ENCODE measurements at regions not wholly inside any gene's neighbourhood (a gene's known extent, or its start where the extent isn't known, plus 50 kb on each side); places are given as distances from the start of the nearest gene placed in this dataset.

GRCh38 chr3:67774676-67775075, 120.3 kb upstream of the SUCLG2 start:
- Mint-ChIP-seq H3K36me3 (ENCODE audit: low read depth) (peaks cover 2% of the 10 kb centered on the region), H3K27me3 (no peaks in the 10 kb centered on the region), H3K27ac (no peak overlapping the region), H3K9me3 (peaks cover 25% of the 10 kb centered on the region), H3K4me3 (no peak overlapping the region), H3K4me1 (ENCODE audit: low read depth) (no peaks in the 10 kb centered on the region)
- DNase-seq, result no peak

DNA sequence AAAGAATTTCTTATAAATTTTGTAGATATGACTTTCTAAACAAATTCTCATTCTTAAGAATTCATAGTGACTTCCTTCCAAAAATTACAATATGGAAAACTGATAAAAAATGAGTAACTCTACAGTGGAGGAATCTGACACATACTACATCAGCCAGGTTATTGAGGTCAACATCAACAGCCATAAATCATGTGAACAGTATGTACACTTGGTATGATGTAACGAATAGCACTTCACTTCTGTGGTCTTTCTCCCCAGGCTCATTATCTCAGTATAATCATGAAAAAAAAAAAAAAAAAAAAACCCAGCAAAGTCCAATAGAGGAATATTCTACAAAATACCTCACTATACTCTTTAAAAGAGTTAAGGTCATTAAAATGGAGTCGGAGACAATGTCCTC, 111.2 kb upstream of the SUCLG2 start:
- no peak for DNase-seq
- Mint-ChIP-seq H3K9me3 (peaks cover 36% of the 10 kb centered on the region), H3K27me3 (no peaks in the 10 kb centered on the region), H3K36me3 (ENCODE audit: low read depth) (peaks cover 14% of the 10 kb centered on the region), H3K27ac (no peak overlapping the region), H3K4me3 (no peak overlapping the region), H3K4me1 (ENCODE audit: low read depth) (no peaks in the 10 kb centered on the region)

- Mint-ChIP-seq H3K27ac (no peak overlapping the region), H3K4me3 (no peak overlapping the region), H3K4me1 (ENCODE audit: low read depth) (peaks cover 25% of the 10 kb centered on the region), H3K36me3 (ENCODE audit: low read depth) (peaks cover 11% of the 10 kb centered on the region), H3K27me3 (no peaks in the 10 kb centered on the region), H3K9me3 (peaks cover 21% of the 10 kb centered on the region)
- no peak for DNase-seq
Observed at GRCh38 chr3:67745296-67745695, 90.9 kb upstream of the SUCLG2 start.

DNA sequence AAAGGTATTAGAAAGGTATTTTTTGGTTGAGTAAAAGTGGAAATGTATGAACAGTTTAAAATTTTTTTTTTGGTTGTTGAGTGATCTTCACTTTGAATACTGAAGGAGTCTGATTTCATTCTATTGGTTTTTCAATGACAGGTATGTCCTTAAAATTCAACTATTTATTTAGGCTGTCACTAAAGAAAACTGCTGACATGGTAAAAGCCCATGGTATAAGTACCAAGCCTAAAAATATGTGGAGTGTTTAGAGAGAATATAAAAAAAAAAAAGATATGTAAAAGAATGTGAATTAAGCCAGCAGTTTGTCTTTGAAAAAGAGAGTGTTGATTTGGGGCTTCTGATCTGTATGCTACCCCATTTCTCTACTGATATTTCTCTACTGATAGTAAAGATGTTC, 90.3 kb upstream of the SUCLG2 start:
- no peak overlapping the region for H3K27ac Mint-ChIP-seq
- H3K4me1 Mint-ChIP-seq (ENCODE audit: low read depth), result peaks cover 30% of the 10 kb centered on the region

DNA sequence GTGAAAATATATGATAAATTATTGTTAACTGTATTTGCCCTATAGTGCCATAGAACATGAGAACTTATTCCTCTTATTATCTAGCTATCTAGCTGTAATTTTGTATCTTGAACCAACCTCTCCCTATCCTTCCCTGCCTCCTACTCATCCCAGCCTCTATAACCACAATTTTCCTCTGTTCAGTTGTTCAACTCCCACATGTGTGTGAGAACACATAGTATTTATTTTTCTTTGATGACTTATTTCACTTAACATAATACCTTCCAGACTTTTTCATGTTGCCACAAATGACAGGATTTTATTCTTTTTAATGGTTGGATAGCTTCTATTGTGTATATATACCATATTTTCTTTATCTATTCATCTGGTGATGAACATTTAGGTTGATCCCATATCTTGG, 85.4 kb upstream of the SUCLG2 start:
- DNase-seq, result no peak
- H3K4me3 Mint-ChIP-seq, result no peak overlapping the region
- no peak overlapping the region for H3K27ac Mint-ChIP-seq
- peaks cover 7% of the 10 kb centered on the region for H3K36me3 Mint-ChIP-seq (ENCODE audit: low read depth)
- no peaks in the 10 kb centered on the region for H3K27me3 Mint-ChIP-seq
- H3K4me1 Mint-ChIP-seq (ENCODE audit: low read depth), result peaks cover 68% of the 10 kb centered on the region
- H3K9me3 Mint-ChIP-seq, result peaks cover 15% of the 10 kb centered on the region

More for the DNA sequence above, 90.3 kb upstream of the SUCLG2 start:
- no peak overlapping the region for H3K4me3 Mint-ChIP-seq
- peaks cover 22% of the 10 kb centered on the region for H3K9me3 Mint-ChIP-seq
- DNase-seq, result no peak
- H3K27me3 Mint-ChIP-seq, result no peaks in the 10 kb centered on the region
- peaks cover 5% of the 10 kb centered on the region for H3K36me3 Mint-ChIP-seq (ENCODE audit: low read depth)

DNA sequence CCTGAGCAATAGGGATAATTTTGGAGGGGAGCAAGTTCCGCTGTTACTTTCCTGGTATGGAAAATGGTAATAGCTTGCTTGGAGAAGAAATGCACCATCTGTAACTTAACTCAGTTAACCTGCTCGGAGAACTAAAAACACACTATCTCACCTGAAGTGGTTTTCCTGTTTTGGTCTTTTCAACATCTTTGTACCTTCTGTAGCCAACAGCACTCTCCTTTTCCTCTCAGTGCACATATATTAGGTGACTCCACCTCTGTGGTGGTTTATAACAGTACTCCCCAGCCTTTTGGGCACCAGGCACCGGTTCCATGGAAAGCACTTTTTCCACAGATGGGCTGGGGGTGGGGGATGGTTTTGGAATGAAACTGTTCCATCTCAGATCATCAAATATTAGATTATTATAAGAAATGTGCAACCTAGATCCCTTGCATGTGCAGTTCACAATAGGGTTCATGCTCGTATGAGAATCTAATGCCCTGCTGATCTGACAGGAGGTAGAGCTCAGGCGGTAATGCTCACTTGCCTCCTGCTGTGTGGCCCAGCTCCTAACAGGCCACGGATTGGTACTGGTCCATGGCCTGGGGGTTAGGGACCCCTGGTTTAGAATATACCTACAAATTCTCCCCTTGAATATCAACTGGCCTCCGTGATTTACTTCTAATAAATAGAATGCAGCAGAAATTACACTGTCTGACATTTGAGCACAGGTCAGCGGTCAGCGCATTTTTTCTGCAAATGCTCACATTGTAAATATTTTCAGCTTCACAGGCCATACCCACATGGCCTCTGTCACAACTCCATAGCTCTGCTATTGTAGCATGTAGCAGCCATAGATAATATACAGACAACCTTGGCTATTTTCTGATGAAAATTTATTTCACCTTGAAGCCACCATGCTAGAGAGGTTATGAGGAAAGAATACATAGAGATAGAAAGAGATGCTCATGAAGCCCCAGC, 83.8 kb upstream of the SUCLG2 start:
- Mint-ChIP-seq H3K27me3 (no peaks in the 10 kb centered on the region), H3K4me3 (no peak overlapping the region), H3K9me3 (peaks cover 18% of the 10 kb centered on the region), H3K4me1 (ENCODE audit: low read depth) (peaks cover 61% of the 10 kb centered on the region), H3K27ac (peak overlapping the region; percentile 53), H3K36me3 (ENCODE audit: low read depth) (peaks cover 7% of the 10 kb centered on the region)
- no peak for DNase-seq

DNA sequence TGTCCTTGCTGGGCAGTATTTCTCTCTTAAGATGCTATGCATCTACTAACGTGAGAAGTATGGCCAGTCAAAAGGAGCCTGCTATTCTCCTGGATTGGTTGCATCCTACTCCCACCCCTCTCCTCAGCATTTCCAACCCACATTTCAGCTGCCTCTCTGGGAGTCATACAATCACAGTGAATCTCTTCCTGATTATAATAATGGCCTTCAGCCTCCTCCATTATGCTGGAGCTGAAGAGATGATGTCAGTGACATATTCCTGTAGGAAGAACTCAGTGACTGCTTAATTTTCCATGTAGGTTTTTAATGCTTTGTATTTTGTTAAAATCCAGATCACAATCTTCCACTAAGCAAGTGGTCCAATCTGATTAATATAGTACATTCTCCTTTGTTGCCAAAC, 82.7 kb upstream of the SUCLG2 start:
- Mint-ChIP-seq H3K36me3 (ENCODE audit: low read depth) (peaks cover 4% of the 10 kb centered on the region), H3K9me3 (peaks cover 14% of the 10 kb centered on the region), H3K27me3 (no peaks in the 10 kb centered on the region), H3K27ac (peak overlapping the region; percentile 8), H3K4me1 (ENCODE audit: low read depth) (peaks cover 60% of the 10 kb centered on the region), H3K4me3 (no peak overlapping the region)
- DNase-seq, result no peak

DNA sequence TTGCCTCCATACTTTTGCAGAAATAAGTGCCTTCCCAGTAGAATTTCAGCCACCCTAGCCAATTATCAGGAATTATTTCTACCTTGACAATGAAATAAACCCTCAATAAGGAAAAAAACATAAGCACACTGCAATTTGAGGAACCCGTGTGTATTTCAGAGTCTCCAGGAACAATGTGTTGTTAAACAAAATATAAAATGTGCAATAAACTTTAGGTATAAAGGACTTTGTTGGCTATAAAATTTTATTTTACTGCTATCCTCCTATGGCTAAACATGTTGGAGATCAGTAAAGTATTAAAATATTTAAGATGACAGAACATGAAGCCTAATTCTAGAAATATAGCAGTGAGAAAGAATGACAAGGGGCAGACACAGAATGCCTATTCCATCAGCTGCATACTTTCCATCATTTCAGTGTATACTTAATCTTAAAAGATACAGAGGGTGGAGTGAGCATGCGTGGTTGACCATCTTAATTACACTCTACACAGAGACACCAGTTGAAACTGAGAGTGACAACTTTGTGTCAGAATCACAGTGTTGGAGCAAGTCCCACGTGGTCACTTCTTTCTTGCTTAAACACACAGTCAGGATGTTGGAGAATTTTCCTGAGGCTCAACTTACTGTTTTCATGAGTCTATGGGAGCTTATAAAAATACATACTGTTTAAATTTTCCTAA, 79.0 kb upstream of the SUCLG2 start:
- Mint-ChIP-seq H3K4me1 (ENCODE audit: low read depth) (peaks cover 32% of the 10 kb centered on the region), H3K9me3 (peaks cover 3% of the 10 kb centered on the region), H3K27ac (no peak overlapping the region), H3K4me3 (no peak overlapping the region), H3K36me3 (ENCODE audit: low read depth) (peaks cover 2% of the 10 kb centered on the region), H3K27me3 (no peaks in the 10 kb centered on the region)
- DNase-seq, result no peak

DNA sequence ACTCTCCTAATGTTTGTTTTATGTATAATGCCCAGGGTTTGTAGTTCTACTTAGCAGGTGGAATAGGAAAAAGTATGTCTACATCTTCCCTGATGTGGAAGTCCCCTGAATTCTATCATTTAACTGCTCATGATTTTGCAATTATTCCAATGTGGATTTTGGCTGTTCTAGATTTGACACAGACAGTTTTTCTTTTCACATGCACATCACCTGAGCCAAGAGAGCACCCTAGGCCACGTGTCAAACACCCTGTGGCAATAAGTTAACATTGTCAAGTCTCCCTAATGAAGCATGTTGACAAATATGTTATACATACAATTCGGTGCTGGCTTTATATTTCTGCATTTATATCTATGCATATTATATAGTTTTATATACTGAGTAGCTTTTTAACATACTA, 70.0 kb upstream of the SUCLG2 start:
- Mint-ChIP-seq H3K27ac (no peak overlapping the region), H3K27me3 (no peaks in the 10 kb centered on the region), H3K9me3 (peaks cover 10% of the 10 kb centered on the region), H3K4me1 (ENCODE audit: low read depth) (peaks cover 8% of the 10 kb centered on the region), H3K36me3 (ENCODE audit: low read depth) (no peaks in the 10 kb centered on the region), H3K4me3 (no peak overlapping the region)
- no peak for DNase-seq

DNA sequence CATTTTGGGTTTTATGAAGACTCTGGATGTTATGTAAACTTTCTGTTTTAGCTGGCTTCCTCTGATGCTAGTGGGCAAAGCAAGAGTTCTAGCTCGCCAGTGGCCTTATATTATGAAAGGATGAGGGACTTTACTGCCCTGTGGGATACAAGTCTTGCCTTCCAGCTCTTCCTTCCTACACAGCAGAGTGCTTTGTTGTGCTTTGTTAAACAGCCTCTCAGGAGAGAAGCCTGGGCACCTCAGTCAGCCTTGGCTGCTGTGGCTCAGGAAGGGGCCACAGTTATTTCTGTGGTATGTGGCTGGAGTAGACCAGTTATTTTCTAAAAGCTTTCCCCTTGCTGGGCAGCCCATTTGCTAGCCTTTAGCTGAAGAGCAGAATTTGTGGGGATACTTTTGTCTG, 69.5 kb upstream of the SUCLG2 start:
- no peak for DNase-seq
- Mint-ChIP-seq H3K36me3 (ENCODE audit: low read depth) (no peaks in the 10 kb centered on the region), H3K9me3 (peaks cover 10% of the 10 kb centered on the region), H3K4me1 (ENCODE audit: low read depth) (peaks cover 8% of the 10 kb centered on the region), H3K27ac (no peak overlapping the region), H3K27me3 (no peaks in the 10 kb centered on the region), H3K4me3 (no peak overlapping the region)

DNA sequence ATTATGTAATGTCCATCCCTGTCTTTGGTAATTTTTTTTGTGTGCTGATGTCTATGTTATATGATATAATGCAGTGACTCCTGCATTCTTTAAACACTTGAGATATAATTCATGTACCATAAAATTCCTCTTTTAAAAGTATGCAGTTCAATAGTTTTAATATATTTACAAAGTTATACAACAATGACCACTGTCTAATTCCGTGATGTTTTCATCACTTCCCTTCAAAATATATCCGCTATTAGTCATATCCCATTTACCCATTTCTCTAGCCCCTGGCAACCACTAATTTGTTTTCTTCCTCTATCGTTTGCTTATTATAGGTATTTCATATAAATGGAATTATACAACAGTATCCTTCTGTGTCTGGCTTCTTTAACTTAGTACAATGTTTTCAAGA, 64.9 kb upstream of the SUCLG2 start:
- Mint-ChIP-seq H3K27me3 (no peaks in the 10 kb centered on the region), H3K9me3 (peaks cover 10% of the 10 kb centered on the region), H3K4me1 (ENCODE audit: low read depth) (peaks cover 2% of the 10 kb centered on the region), H3K4me3 (no peak overlapping the region), H3K36me3 (ENCODE audit: low read depth) (no peaks in the 10 kb centered on the region), H3K27ac (no peak overlapping the region)
- DNase-seq, result no peak

DNA sequence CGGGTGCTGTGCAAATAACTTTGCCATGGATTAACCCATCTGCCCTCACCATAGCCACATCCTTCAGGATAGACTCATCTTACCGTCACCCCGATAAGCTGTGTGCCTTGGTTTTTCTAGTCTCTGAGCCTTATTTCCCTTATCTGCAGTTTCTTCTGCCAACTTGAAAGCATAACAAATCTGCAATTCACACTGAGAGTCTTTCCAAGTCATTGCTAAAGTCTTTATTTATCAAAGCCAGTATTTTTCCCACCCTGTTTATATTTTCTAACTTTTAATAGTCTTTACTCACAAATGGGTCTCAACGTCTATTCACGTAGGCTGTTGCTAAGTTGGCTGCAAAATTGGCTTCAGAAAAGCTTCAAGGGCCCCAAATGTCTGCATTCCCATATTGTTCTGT, 61.6 kb upstream of the SUCLG2 start:
- peaks cover 3% of the 10 kb centered on the region for H3K9me3 Mint-ChIP-seq
- no peaks in the 10 kb centered on the region for H3K27me3 Mint-ChIP-seq
- DNase-seq, result no peak
- peaks cover 4% of the 10 kb centered on the region for H3K4me1 Mint-ChIP-seq (ENCODE audit: low read depth)
- H3K4me3 Mint-ChIP-seq, result no peak overlapping the region
- no peaks in the 10 kb centered on the region for H3K36me3 Mint-ChIP-seq (ENCODE audit: low read depth)
- H3K27ac Mint-ChIP-seq, result no peak overlapping the region

DNA sequence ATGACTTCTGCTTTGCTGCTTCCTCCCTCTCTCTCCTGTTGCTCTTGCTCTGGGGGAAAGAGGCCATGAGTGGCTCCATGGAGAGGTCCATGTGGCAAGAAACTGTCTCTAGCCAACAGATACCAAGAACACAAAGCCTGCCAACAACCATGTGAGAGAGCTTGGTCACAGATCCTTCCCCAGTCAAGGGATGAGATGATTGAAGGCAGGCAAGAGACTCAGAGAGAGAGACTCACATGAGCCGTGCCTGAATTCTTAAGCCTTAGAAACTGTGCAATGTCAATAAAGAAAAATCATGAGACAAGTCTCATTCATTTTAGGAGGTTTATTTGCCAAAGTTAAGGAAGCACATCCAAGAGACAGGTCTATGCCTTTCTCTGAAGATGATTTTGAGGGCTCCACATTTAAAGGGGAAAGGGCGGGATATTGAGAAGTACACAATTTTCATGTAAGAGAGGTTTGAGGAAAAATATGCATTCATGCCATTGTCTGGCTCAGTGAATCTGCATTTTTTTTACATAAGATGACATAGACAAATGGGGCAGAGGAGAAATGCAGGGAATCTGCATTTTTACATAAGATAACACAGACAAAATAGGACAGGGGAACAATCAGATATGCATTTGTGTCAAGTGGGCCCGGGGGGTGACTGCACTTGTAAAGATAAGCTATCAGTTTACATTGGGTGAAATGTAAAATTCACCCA, 59.5 kb upstream of the SUCLG2 start:
- Mint-ChIP-seq H3K4me1 (ENCODE audit: low read depth) (peaks cover 4% of the 10 kb centered on the region), H3K27me3 (no peaks in the 10 kb centered on the region), H3K36me3 (ENCODE audit: low read depth) (no peaks in the 10 kb centered on the region), H3K4me3 (no peak overlapping the region), H3K9me3 (no peaks in the 10 kb centered on the region), H3K27ac (no peak overlapping the region)
- DNase-seq, result no peak

GRCh38 chr3:67712259-67712658, 57.8 kb upstream of the SUCLG2 start:
- DNase-seq, result no peak
- Mint-ChIP-seq H3K4me3 (no peak overlapping the region), H3K36me3 (ENCODE audit: low read depth) (no peaks in the 10 kb centered on the region), H3K27me3 (no peaks in the 10 kb centered on the region), H3K9me3 (no peaks in the 10 kb centered on the region), H3K27ac (no peak overlapping the region), H3K4me1 (ENCODE audit: low read depth) (peaks cover 4% of the 10 kb centered on the region)

- H3K36me3 Mint-ChIP-seq (ENCODE audit: low read depth), result no peaks in the 10 kb centered on the region
- H3K4me1 Mint-ChIP-seq (ENCODE audit: low read depth), result peaks cover 10% of the 10 kb centered on the region
- no peaks in the 10 kb centered on the region for H3K27me3 Mint-ChIP-seq
- H3K27ac Mint-ChIP-seq, result no peak overlapping the region
- H3K9me3 Mint-ChIP-seq, result no peaks in the 10 kb centered on the region
- DNase-seq, result no peak
- no peak overlapping the region for H3K4me3 Mint-ChIP-seq
Observed at GRCh38 chr3:67710396-67710795, 56.0 kb upstream of the SUCLG2 start.
